RKO (cell line): ENCODE measurements at regions not wholly inside any gene's neighbourhood (a gene's known extent, or its start where the extent isn't known, plus 50 kb on each side); places are given as distances from the start of the nearest gene placed in this dataset.
"Not testable (repeated sequence)": the region's sequence is repeated elsewhere in the genome, so short reads cannot be mapped to it uniquely, and the experiment has no call there.

ENCODE experiments used
- DNase-seq: peaks from one replicate; pipeline ENCODE4 v3.0.0-alpha.2; 2016; ENCODE audit warnings: low spot score

DNA sequence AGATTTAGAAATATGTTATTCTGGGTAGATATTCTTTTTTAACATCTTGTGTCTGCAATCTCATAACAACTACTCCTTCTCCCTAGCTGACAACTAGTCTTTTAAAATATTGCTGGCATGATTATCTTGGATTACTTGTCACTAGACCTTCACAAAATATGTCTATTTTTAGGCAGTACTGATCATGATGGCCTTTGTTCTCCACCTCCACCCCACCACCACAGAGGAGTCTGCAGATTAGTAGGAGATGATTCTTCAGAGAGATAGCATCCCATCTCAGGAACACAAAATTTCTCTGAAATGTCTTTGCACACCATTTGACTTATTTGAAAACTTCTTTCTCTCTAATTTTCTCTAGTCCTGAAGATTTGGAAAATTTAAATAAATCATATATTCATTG lies 338.1 kb upstream of the SPHKAP start:
- no peak for DNase-seq

- DNase-seq: no peak
Observed at GRCh38 chr2:228516019-228516418, 334.5 kb upstream of the SPHKAP start.

GRCh38 chr2:228513480-228513879 lies 332.0 kb upstream of the SPHKAP start:
- DNase-seq: not testable (repeated sequence)

DNA sequence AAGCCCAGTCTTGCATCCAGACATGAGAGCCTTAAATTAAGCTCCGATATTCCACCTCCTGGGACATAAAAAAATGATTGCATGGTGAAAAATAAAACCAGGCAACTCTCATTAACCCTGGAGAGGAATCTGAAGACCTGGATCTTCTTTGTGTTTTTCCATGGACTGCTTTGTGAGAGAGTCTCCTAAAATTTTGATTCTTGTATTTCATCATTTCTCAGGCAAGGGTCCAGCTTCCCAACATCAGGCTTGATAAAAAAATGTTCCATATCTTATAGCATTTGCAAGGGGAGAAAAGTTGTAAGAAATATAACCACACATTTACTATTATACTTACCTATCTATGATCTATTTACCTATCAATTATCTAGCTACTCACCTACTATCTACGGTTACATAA lies 327.5 kb upstream of the SPHKAP start:
- no peak for DNase-seq

DNA sequence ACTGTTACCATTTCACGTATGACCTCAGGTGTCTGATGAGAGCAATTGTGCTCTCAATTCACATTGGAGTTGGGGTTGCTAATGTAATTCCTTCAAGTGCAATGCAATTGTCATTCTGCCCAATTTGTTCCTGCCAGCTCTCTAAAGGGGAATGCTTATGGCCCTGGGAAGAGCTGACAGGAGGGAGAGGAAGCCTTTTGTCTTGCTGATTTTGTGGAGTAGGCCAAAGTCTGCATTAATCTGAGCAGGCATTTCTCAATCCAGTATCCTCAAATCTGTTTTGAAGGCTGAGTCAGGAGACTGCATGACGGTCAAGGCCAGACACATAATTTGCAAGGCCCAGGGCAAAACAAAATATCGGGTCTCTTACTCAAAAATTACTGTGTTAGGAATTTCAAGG lies 326.4 kb upstream of the SPHKAP start:
- DNase-seq: no peak

DNA sequence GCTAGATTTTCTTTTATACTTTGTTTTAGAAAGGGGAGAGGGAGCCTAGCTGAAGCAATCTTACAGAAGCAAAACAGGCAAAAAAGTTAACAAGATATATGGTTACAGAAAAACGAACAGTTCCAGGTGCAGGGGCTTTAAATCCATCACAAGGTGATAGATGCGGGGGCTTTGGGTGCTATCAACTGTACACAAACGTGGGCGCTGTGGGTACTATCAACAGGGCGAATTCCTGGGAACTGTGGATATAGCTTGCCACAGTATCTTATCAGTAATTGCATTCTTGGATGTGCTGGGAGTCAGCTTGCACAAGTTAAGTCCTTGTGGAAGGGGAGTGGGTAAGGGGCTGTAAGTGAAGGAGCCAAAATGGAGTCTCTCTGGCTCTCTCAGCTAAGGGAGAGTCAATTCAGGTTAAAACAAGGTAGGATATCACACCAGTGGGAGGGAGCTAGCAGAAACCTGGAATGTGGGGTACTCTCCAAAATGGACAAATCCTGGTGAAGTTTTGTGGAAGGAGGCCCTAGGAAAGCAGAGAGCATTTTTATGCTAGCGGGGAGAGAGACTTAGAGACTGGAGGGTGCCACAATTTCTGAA lies 325.8 kb upstream of the SPHKAP start:
- no peak for DNase-seq

- DNase-seq: no peak
Observed at GRCh38 chr2:228503731-228504130, 322.2 kb upstream of the SPHKAP start.

DNA sequence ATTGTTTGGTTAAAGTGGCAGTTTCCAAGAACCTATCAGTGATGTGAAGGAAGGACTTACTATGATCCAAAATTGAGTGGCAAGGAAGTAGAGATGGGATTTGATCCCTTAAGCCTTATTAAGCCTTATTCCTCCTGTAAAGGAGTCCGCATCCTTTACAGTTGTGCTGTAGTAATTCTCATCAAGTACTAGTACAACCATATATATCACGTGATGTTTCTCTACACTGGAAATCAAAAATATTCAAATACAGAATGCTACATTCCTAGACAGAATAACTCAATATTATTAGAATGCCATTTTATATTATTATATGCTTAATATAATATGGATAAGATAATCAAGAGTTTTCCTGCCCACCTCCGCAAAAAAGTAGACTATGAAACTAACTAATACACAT lies 312.4 kb upstream of the SPHKAP start:
- DNase-seq: no peak

DNA sequence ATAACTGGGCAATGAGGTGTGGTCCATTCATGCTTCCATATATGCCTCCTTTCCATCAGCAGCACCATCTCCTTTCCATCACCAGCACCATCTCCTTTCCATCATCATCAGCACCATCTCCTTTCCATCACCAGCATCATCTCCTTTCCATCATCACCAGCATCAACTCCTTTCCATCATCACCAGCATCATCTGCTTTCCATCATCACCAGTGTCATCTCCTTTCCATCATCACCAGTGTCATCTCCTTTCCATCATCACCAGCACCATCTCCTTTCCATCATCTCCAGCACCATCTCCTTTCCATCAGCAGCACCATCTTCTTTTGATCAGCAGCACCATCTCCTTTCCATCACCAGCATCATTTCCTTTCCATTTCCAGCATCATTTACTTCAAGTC lies 297.5 kb upstream of the SPHKAP start:
- DNase-seq: no peak

GRCh38 chr2:228474466-228474865 lies 293.0 kb upstream of the SPHKAP start:
- no peak for DNase-seq

- DNase-seq: no peak
Observed at GRCh38 chr2:228469721-228470120, 288.2 kb upstream of the SPHKAP start.

- DNase-seq: no peak
Observed at GRCh38 chr2:228466851-228467250, 285.4 kb upstream of the SPHKAP start.

DNA sequence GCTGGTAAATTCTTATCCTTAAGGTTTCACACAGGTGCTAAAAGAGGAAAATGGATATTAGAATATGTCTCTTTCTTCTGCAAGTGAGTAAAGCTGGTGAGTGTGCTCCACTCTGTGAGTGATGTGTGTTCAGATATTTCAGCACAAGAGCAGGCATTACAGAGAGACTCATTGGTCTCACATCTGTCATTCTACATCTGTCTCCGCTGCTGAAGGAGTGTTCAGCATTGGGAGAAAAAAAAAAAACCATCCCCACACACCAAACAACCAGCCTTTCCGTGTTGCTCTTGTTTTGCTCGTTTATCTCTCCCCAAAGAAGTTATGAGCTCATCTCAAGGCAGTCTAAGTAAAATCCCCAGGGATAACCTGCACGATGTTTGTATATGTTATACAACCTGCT lies 283.9 kb upstream of the SPHKAP start:
- DNase-seq: no peak

DNA sequence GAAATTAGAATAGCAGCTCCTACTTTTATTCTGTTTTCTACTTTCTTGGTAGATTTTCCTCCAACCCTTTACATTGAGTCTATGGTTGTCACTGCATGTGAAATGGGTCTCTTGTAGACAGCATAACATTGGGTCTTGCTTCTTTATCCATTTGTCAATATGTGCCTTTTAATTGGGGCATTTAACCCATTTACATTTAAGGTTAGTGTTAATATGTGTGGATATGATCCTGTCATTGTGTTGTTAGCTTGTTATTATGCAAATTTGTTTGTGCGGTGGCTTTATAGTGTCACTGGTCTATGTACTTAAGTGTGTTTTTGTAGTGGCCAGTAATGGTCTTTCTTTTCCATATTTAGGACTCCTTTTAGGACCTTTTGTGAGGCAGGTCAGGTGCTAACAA lies 276.9 kb upstream of the SPHKAP start:
- no peak for DNase-seq

DNA sequence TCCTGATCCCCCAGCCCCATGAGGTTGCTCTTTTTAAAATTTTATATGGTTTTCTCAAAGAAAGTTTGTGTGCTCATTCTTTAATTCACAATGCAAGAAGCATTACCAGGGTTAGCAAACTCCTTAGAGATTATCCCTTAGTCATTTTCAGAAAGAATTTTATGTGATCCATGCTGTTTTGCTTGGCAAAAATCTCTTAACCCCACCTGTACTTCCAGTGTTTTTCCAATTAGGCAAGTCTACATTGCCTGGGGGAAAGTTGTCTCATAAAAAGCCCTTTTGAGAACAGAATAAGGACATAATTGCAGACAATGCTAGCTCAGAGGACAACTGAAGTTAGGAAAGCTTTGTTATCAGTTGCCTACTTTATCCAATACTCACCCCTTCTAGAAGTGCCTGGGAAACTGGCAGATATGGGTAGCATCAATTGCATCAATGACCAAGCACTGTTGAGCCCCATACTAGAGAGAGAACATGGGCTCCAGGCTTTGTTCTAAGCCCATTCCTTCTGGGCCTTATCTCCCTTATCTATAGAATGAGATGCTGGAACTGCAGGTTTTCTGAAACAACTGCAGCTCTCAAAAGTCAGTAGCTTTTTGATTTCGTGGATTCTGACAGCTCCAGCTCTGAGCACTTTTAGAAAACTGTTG lies 265.9 kb upstream of the SPHKAP start:
- DNase-seq: no peak

GRCh38 chr2:228446734-228447133 lies 265.2 kb upstream of the SPHKAP start:
- no peak for DNase-seq

DNA sequence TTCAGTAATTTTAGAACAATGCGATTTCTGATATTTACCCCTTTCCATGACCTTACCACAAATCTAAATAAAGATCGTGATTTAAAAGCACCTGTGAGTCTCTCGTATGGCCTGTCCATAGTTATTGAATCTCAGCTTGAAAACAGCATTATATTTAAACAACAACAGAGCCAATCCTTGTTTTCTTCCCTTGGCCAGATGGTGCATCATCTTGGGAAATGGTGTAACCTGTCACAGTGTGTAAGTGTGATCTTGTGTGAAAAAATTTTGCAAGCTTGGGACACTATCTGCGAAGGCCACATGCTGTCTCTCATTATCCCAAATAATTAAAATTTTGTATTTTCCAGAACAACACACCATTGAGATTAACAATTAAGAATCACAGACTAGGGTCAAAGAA lies 262.7 kb upstream of the SPHKAP start:
- DNase-seq: no peak

DNA sequence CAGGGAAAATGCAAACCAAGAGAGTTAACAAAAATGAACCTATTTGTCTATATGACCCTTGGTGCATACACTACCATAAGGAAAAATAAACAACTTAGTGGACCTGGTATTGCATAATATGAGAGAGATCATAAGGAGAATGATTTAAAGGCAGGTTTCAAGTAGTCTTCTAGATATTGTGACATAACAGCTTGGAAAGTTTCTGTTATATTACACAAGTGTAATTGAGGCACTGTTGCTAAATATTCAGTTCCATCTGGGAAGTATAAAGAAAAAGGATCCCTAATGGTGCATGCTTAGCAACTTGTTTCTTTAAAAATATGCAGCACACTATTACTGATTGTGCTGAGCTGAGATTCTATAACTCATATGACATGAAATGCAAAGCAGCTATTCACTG lies 252.2 kb upstream of the SPHKAP start:
- DNase-seq: no peak

DNA sequence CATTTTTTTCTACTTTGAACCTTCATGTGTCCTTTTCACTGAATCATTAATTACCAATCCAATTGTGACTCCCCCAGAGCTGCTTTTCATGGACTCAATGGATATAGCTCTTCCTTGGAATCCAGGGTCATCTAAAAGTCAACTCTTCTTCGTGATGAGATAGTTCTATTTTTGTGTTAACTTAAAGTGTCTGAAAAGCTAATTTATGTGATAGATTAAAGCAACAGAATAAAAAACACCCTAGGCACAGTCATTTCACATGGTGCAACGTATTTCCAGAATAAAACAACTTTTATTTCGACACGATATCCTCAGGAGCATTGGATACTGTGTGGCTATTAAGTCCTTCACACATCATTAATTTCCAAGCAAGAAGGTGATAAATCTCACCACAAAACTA lies 250.6 kb upstream of the SPHKAP start:
- DNase-seq: no peak

- no peak for DNase-seq
Observed at GRCh38 chr2:228430986-228431385, 249.5 kb upstream of the SPHKAP start.

GRCh38 chr2:228426502-228427216 lies 245.2 kb upstream of the SPHKAP start:
- no peak for DNase-seq

- DNase-seq: not testable (repeated sequence)
Observed at GRCh38 chr2:228425411-228426060, 244.0 kb upstream of the SPHKAP start.

GRCh38 chr2:228417956-228418355 lies 236.5 kb upstream of the SPHKAP start:
- no peak for DNase-seq
